ENCODE measurements at regions not wholly inside any gene's neighbourhood (a gene's known extent, or its start where the extent isn't known, plus 50 kb on each side); places are given as distances from the start of the nearest gene placed in this dataset.

- ATAC-seq (ENCODE audit: low FRiP score): no peak
- DNase-seq (ENCODE audit: low spot score): no peak
- no peak for TF ChIP-seq CTCF (IDR thresholded peaks at IDR 0.05)
Observed at GRCh38 chr6:68342286-68342685, 292.8 kb upstream of the ADGRB3 start.

GRCh38 chr6:68339488-68340131 lies 295.5 kb upstream of the ADGRB3 start:
- TF ChIP-seq CTCF (IDR thresholded peaks at IDR 0.05): no peak
- DNase-seq (ENCODE audit: low spot score) (no peak), ATAC-seq (ENCODE audit: low FRiP score) (no peak)

- TF ChIP-seq CTCF (IDR thresholded peaks at IDR 0.05): no peak
- ATAC-seq (ENCODE audit: low FRiP score): no peak
- DNase-seq (ENCODE audit: low spot score): no peak
Observed at GRCh38 chr6:68333442-68333841, 301.6 kb upstream of the ADGRB3 start.

- DNase-seq (ENCODE audit: low spot score) (no peak), ATAC-seq (ENCODE audit: low FRiP score) (no peak)
- no peak for TF ChIP-seq CTCF (IDR thresholded peaks at IDR 0.05)
Observed at GRCh38 chr6:68328156-68328555, 306.9 kb upstream of the ADGRB3 start.

- no peak for DNase-seq (ENCODE audit: low spot score)
Observed at GRCh38 chr6:68326762-68327161, 308.3 kb upstream of the ADGRB3 start.

GRCh38 chr6:68317366-68317765 lies 317.7 kb upstream of the ADGRB3 start:
- no peak for TF ChIP-seq CTCF (IDR thresholded peaks at IDR 0.05)
- no peak for DNase-seq (ENCODE audit: low spot score)
- ATAC-seq (ENCODE audit: low FRiP score): no peak

More at GRCh38 chr6:68326762-68327161, 308.3 kb upstream of the ADGRB3 start:
- no peak for ATAC-seq (ENCODE audit: low FRiP score)
- no peak for TF ChIP-seq CTCF (IDR thresholded peaks at IDR 0.05)

- no peak for TF ChIP-seq CTCF (IDR thresholded peaks at IDR 0.05)
- ATAC-seq (ENCODE audit: low FRiP score) (no peak), DNase-seq (ENCODE audit: low spot score) (no peak)
Observed at GRCh38 chr6:68313911-68314310, 321.2 kb upstream of the ADGRB3 start.
